ENCODE measurements at regions not wholly inside any gene's neighbourhood (a gene's known extent, or its start where the extent isn't known, plus 50 kb on each side); places are given as distances from the start of the nearest gene placed in this dataset.

GRCh38 chr6:74705451-74705850, 500.4 kb downstream of the COL12A1 start:
- no peak for TF ChIP-seq CTCF (conservative IDR thresholded peaks at IDR 0.05; ENCODE audit: low read length)
- TF ChIP-seq EZH2phosphoT487 (IDR thresholded peaks at IDR 0.05; ENCODE audit: borderline replicate concordance, low read depth, low read length) = no peak
